HG03521 (cell line): ENCODE measurements at regions not wholly inside any gene's neighbourhood (a gene's known extent, or its start where the extent isn't known, plus 50 kb on each side); places are given as distances from the start of the nearest gene placed in this dataset.

Experiments used
- ATAC-seq: cut with Tn5 transposase; IDR thresholded peaks from one replicate; pipeline ENCODE4 v1.9.1; 2021; ENCODE audit warnings: mild to moderate bottlenecking, moderate library complexity; ENCODE audit not compliant: unreplicated experiment

- ATAC-seq: no peak
These were observed 322.4 kb downstream of the BCL11B start for GRCh38 chr14:98949481-98950135.

GRCh38 chr14:98950353-98950895 is 321.6 kb downstream of the BCL11B start:
- ATAC-seq: no peak

GRCh38 chr14:98951031-98951430 is 321.0 kb downstream of the BCL11B start:
- ATAC-seq: no peak

GRCh38 chr14:98951521-98952152 is 320.4 kb downstream of the BCL11B start:
- ATAC-seq: no peak

GRCh38 chr14:98952593-98953350 is 319.2 kb downstream of the BCL11B start:
- no peak for ATAC-seq

- ATAC-seq: no peak
These were observed 318.2 kb downstream of the BCL11B start for GRCh38 chr14:98953551-98954348.

GRCh38 chr14:98954349-98955000 is 317.5 kb downstream of the BCL11B start:
- no peak for ATAC-seq

- no peak for ATAC-seq
These were observed 316.8 kb downstream of the BCL11B start for GRCh38 chr14:98955036-98955740.

GRCh38 chr14:98955741-98956070 is 316.3 kb downstream of the BCL11B start:
- ATAC-seq: no peak

- ATAC-seq: no peak
These were observed 315.8 kb downstream of the BCL11B start for GRCh38 chr14:98956181-98956580.

GRCh38 chr14:98956661-98957060 is 315.3 kb downstream of the BCL11B start:
- no peak for ATAC-seq

- ATAC-seq: no peak
These were observed 314.6 kb downstream of the BCL11B start for GRCh38 chr14:98957211-98958047.

GRCh38 chr14:98958048-98958631 is 313.9 kb downstream of the BCL11B start:
- ATAC-seq: no peak

GRCh38 chr14:98958632-98959031 is 313.4 kb downstream of the BCL11B start:
- ATAC-seq: no peak

- no peak for ATAC-seq
These were observed 312.6 kb downstream of the BCL11B start for GRCh38 chr14:98959410-98959809.

- no peak for ATAC-seq
These were observed 311.9 kb downstream of the BCL11B start for GRCh38 chr14:98959958-98960616.

- ATAC-seq: no peak
These were observed 311.4 kb downstream of the BCL11B start for GRCh38 chr14:98960617-98961013.

- ATAC-seq: no peak
These were observed 310.8 kb downstream of the BCL11B start for GRCh38 chr14:98961191-98961590.
